ENCODE measurements at regions not wholly inside any gene's neighbourhood (a gene's known extent, or its start where the extent isn't known, plus 50 kb on each side); places are given as distances from the start of the nearest gene placed in this dataset.

DNA sequence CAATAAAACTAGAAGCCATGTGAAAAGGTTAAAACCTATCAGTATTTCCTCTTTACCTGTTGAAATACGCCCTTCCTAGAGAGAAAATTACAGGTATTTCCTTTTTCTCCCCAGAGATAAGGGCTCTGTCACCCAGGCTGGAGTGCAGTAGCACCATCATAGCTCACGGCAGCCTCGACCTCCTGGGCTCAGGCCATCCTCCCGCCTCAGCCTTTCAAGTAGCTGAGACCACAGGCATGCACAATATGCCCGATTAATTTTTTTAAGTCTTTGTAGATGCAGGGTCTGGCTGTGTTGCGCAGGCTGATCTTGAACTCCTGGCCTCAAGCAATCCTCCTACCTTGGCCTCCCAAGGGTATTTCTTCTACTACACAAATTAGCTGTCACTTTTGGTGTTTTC, 154.4 kb downstream of the HNRNPD start:
- Mint-ChIP-seq H3K4me3 (no peak overlapping the region), H3K9me3 (no peaks in the 10 kb centered on the region)

GRCh38 chr4:82217986-82218715, 155.6 kb downstream of the HNRNPD start:
- Mint-ChIP-seq H3K36me3 (ENCODE audit: low read depth) (no peaks in the 10 kb centered on the region), H3K9me3 (no peaks in the 10 kb centered on the region), H3K27ac (no peak overlapping the region), H3K27me3 (ENCODE audit: low read depth, poor library complexity) (peaks cover 6% of the 10 kb centered on the region), H3K4me1 (no peaks in the 10 kb centered on the region), H3K4me3 (no peak overlapping the region)
- TF ChIP-seq, protein P1, sequence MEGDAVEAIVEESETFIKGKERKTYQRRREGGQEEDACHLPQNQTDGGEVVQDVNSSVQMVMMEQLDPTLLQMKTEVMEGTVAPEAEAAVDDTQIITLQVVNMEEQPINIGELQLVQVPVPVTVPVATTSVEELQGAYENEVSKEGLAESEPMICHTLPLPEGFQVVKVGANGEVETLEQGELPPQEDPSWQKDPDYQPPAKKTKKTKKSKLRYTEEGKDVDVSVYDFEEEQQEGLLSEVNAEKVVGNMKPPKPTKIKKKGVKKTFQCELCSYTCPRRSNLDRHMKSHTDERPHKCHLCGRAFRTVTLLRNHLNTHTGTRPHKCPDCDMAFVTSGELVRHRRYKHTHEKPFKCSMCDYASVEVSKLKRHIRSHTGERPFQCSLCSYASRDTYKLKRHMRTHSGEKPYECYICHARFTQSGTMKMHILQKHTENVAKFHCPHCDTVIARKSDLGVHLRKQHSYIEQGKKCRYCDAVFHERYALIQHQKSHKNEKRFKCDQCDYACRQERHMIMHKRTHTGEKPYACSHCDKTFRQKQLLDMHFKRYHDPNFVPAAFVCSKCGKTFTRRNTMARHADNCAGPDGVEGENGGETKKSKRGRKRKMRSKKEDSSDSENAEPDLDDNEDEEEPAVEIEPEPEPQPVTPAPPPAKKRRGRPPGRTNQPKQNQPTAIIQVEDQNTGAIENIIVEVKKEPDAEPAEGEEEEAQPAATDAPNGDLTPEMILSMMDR (IDR thresholded peaks at IDR 0.05) = no peak
- no peak for DNase-seq

More for the DNA sequence above, 154.4 kb downstream of the HNRNPD start:
- Mint-ChIP-seq H3K4me1 (no peaks in the 10 kb centered on the region), H3K27ac (no peak overlapping the region), H3K27me3 (ENCODE audit: low read depth, poor library complexity) (peaks cover 6% of the 10 kb centered on the region), H3K36me3 (ENCODE audit: low read depth) (no peaks in the 10 kb centered on the region)
- no peak for DNase-seq
- TF ChIP-seq, protein P1 (IDR thresholded peaks at IDR 0.05) = no peak

GRCh38 chr4:82216219-82216618, 157.6 kb downstream of the HNRNPD start:
- Mint-ChIP-seq H3K27me3 (ENCODE audit: low read depth, poor library complexity) (peaks cover 10% of the 10 kb centered on the region), H3K9me3 (no peaks in the 10 kb centered on the region), H3K4me1 (peaks cover 3% of the 10 kb centered on the region), H3K36me3 (ENCODE audit: low read depth) (no peaks in the 10 kb centered on the region), H3K4me3 (no peak overlapping the region), H3K27ac (no peak overlapping the region)
- no peak for DNase-seq
- TF ChIP-seq, protein P1 (IDR thresholded peaks at IDR 0.05) = no peak

GRCh38 chr4:82215800-82216199, 158.0 kb downstream of the HNRNPD start:
- Mint-ChIP-seq H3K36me3 (ENCODE audit: low read depth) (no peaks in the 10 kb centered on the region), H3K9me3 (no peaks in the 10 kb centered on the region), H3K27ac (no peak overlapping the region), H3K4me3 (no peak overlapping the region), H3K27me3 (ENCODE audit: low read depth, poor library complexity) (peaks cover 10% of the 10 kb centered on the region), H3K4me1 (peaks cover 5% of the 10 kb centered on the region)
- DNase-seq = no peak
- TF ChIP-seq, protein P1 (IDR thresholded peaks at IDR 0.05) = no peak

DNA sequence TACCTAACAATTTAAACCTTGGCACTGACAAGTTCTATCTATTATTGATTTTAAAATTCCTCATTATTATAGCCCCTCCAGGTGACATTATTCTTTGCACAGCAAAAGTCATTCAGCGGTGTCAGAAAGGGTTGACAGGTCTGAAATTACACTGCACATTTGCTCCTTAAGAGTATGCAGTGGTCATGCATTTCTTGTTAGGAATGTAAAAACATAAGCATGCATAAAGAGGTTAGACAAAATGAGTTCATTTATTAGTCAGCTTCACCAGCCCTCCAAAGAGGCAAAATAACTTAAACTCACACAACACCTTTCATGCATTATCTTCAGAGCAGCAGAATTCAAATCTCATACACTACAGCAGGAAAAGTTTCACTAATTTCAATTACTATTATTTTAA, 158.8 kb downstream of the HNRNPD start:
- H3K4me3 Mint-ChIP-seq = no peak overlapping the region
- no peak for DNase-seq
- TF ChIP-seq, protein P1 (IDR thresholded peaks at IDR 0.05) = no peak
- no peak overlapping the region for H3K27ac Mint-ChIP-seq
- H3K36me3 Mint-ChIP-seq (ENCODE audit: low read depth) = no peaks in the 10 kb centered on the region
- H3K9me3 Mint-ChIP-seq = no peaks in the 10 kb centered on the region
- peaks cover 5% of the 10 kb centered on the region for H3K4me1 Mint-ChIP-seq
- peaks cover 10% of the 10 kb centered on the region for H3K27me3 Mint-ChIP-seq (ENCODE audit: low read depth, poor library complexity)

Data from nephron progenitor cell (in vitro differentiated cells).